SW 1271 (cell line): ENCODE measurements at regions not wholly inside any gene's neighbourhood (a gene's known extent, or its start where the extent isn't known, plus 50 kb on each side); places are given as distances from the start of the nearest gene placed in this dataset.

Experiments used
- DNase-seq, 2 experiments: peaks; one replicate each; lab custom pipeline; 2025; lab: John Stamatoyannopoulos, UW

DNA sequence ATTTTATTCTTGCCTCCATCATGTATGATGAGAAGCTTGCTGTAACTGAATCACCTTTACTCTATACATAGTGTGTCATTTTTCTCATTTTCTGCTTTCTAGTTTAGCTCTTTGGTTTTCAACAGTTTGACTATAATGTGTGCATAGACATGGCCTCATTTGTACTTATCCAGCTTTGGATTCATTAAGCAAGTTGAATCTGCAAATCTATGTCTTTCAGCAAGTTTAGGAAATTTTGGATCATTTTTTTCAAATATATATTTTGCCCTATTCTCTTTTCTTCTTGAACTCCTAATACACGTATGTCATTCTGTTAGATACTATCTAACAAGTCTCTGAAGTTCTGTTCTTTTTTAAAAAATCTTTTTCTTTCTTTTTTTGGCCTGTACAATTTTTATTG is 57.8 kb downstream of the PRLHR start:
- DNase-seq: no peak

DNA sequence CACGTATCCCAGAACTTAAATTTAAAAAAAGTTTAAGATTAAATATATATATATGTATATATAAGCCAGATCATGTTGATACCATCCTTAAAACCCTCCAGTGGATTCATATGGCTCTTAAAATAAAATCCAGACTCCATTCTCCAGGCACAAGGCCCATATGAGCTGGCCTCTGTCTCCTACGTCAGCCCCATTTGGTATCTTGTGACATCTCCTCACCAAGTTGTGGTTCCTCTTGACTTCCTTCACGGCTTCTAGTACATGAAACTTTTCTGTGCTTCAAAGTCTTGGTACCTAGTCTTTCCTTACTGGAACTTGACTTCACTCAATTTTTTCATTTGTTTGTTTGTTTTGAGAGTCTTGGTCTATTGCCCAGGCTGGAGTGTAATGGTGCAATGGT is 61.3 kb downstream of the PRLHR start:
- no peak for DNase-seq

DNA sequence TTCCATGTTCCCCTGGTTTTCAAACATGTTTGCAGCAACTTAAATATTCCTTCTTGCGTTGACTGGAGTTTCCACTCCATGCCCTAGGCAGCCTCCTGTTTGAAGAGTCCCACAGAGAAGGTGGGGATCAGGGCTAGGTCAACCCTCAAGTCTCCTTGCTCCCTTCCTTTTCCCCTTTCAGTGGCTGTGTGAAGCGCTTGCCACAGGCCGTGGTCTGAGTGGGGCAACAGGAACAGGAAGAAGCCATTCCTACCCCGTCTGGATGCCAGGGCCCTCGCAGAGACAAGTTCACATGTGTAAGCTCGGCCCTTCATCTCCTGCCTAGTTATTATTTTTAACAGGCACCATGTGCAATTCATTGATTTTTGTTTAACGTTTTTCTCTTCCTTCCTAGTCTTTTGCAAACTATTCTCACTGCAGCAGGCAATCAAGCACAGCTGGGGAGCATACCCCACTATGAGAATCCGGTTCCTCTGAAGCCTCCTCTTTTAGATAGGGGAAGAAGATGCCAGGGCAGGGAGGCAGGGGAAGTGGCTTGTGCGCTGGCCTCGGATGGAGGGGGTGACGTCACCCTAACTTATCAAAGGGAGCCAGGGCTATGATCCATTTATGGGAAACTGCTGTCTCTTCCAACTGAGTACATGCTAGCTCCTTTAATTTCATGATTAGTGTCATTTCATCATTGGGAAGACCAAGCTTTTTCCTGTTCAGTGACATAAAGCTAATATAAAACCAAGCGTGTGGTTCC is 64.2 kb downstream of the PRLHR start:
- no peak for DNase-seq

DNA sequence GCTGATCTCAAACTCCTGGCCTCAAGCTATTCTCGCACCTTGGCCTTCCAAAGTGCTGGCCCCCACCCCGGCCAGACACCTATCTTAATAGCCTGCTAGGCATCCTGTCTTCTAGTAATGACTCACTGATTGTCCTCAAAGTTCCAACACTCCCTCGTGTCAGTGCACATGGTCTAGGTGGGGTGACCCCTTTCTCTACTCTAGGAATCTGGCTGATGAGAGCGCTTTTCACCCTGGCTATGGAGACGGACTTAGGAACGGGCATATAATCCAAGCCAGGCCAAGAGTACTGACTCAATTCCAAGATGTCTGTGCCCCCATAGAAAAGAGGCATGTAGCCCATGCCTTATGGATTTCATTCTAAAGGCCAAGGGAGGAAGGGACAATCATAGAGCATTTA is 67.0 kb downstream of the PRLHR start:
- no peak for DNase-seq

DNA sequence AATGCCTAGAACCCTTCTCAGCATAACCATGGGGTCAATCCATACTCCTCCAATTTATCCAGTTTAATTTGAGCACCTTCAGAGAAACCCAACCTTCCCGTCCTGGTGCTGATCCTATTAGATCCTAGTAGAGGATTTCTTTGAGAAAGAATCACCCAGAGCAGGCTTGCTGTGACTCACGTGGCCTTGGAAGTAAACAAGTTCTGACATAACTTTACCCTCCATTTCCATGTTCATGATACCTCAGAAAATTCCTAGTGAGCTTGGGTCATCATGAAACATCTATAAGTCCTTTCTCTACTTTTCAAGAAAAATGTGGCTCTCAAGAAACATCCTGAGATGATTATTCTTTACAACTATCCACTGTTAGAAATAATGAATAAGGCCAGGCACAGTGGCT is 71.7 kb downstream of the PRLHR start:
- no peak for DNase-seq

DNA sequence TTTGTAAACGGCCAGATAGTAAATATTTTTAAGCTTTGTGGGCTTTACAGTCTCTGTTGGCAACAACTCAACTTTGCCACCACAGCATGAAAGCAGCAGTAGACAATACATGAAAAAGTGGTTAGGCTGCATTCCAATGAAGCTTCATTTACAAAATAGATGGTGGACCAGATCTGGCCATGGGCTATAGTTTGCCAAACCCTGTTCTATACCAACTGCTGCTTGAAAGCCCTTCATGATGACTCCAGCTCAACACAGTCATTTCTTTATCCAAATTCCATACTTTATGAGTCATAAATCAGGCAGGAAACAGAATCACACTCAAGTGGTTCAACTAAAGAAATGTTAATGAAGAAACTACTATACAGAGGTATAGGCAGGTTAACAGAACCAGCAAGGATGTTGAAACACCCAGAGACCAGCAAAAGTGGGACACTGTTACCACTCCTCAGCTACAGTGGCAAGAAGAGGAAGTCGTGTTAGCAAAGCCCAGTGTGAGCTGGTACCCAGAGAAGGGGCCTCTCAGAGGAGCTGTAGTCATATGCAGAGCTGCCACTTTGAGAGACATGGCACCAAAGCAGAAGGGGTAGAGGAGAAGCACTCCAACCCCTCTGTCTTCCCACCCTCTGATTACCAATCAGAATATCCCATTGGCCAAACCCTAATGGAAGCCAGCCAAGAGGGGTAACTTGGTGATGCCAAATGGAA is 72.5 kb downstream of the PRLHR start:
- DNase-seq: peak in 1 of 2 experiments; percentile 9

DNA sequence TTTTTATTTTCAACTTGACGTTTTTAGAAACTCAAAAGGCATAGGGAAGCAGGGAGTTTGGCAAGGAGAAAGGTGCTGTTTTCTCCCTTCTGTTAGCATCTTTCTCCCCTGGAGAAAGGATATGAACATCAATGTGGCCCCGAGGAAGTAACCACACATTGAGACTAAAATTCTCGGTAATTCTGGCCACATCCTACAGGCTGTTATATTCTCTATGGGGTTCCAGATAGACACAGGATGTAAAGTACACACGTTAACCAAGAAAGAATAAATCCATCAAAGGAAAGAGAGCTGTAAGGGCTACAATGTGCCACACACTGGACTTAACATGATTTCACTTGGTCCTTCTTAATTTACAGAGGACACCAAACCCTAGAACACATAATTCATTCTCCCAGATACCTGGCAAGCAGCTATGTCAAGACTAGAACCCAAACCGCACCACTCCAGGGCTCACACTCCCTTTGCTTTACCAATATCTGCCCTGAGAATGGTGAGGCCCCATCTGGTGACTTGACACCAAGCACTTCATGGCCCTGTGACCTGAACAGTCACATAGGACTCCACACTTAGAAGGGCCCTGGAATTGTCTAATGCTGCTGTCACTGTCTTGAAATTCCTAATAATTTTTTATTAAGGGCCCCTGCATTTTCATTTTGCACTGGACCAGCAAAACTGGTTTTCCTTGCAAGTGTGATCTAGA is 73.9 kb downstream of the PRLHR start:
- DNase-seq: no peak

DNA sequence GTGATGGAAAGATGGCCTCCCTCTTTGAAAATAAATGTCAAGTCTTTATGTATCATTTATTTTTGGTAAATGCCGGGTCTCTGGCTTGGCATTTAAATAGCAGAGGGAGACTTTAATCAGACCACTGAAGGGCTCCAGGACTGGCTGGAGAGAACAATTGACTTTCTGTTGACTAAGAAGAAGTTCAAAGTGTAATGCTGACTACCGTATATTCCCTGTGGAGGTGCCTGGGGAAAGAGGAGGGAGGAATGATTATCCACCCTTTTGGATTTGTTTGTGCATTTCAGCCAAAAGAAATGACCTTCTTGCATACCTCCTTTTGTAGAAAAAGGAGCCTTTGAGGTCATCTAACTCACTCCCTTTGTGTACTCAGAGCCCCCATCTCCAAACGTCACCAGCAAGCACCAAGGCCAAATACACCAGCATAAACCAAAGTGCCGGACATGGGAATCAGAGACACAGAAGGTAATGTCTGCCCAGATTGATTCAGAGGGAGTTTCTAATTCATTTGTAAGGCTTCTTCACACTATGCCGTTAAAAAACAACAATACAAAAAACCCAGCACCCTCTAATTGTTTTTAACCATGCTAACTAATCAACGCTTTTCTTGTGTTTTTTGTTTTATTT is 75.2 kb downstream of the PRLHR start:
- no peak for DNase-seq

DNA sequence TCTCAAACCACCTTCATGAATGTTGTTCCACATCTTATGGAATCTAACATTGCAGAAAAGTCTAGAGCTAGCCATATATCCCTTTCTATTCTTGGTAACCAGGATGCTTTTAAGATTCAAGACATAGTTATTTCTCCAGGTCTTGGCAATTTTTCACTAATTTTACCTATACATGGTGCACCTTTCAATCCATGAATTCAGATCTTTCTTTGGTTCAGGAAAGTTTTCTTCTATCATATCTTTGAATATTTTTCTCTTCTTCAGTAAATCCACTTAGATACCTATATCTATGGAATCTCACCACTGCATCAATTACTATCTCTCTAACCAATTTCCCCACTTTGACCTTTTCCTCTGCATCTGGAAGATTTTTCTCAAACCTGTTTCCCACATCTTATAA is 77.4 kb downstream of the PRLHR start:
- no peak for DNase-seq

DNA sequence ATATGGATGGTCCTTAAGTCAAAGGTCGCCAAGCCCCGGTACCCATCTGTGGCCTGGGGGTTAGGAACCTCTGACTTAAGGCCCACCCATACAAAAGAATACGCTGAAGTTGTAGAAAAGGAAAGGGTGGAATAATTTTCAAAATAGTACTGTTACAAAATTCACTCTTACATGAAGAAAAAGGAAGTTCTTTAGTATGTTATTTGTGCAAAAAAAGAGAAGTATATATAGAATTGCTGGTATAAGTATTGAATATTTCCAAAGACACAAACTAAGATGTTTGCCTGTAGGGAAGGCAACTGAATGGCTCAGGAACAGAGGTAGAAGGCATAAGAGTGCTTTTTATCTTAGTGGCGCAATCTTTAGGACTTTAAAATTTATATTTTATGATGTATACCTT is 78.7 kb downstream of the PRLHR start:
- no peak for DNase-seq

DNA sequence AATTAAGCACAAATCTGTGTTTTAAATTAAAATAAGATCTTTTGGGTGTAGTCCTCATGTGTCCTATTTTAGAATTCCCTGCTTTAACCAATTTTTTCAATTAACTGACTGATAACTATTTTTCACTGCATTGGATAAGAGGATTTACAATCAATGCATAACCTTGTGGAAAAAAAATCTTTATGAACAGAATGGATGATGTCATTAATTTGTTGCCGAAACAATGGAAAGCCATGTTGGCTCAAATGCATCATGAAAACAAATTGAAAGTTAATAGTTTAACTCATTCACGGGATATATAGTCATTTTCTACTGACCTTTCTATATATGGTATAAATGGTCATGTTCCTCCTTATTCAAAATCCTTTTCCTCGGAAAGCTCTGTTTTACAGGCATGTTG is 82.3 kb downstream of the PRLHR start:
- DNase-seq: no peak

DNA sequence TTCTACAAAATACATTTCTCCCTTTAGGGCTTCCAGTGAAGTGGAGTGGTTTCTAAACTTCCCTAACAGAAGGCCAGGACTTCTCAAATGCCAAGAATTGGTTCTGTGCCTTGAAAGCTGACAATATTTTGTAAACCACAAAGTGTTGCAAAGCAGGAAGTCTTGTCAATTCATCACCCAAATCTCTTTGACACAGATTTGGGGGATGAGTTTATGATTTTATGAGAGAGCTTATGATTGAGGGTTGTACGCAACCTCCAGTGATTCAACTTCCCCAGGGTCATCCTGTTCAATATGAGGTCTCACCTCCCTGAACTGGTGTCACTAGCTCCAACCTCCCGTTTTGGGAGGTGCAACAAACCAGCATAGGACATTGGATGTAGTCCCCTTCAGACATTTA is 83.7 kb downstream of the PRLHR start:
- DNase-seq: no peak

DNA sequence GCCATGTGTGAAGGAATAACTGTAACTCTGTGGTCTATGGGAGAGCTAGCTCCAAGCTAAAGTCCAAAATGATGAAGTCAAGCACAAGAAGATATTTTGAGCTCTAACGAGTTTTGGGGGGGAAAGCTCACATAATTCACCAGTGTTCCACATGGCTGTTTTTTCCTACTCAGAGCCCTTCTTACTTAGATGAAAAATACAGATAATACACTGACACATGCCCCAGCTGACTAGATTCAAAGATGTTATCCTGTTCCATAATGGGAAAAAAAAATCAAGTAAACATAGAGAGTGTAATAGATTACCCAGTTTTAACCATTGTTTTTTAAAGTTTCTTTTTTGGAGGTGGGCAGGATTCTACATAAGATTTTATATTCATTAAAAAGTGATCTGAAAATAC is 86.6 kb downstream of the PRLHR start:
- DNase-seq: no peak

DNA sequence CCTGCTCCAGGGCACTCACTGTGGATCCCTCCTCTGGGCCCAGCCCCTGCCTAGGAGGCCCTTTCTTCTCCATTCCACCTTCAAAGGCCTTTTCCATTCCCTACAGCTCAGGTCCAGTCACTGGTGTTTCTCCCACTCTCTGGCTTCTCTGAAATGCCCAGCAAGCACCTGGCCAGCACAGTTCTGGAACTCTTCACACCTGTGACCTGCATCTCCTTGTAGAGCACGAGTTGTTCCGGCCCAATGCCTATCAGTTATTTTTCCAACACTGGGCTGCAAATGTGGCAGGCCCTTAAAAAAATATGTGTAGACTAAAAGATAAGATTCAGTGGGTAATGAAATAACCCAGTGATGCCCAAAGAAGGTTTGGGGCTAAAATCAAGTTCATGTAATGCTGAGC is 87.1 kb downstream of the PRLHR start:
- no peak for DNase-seq

DNA sequence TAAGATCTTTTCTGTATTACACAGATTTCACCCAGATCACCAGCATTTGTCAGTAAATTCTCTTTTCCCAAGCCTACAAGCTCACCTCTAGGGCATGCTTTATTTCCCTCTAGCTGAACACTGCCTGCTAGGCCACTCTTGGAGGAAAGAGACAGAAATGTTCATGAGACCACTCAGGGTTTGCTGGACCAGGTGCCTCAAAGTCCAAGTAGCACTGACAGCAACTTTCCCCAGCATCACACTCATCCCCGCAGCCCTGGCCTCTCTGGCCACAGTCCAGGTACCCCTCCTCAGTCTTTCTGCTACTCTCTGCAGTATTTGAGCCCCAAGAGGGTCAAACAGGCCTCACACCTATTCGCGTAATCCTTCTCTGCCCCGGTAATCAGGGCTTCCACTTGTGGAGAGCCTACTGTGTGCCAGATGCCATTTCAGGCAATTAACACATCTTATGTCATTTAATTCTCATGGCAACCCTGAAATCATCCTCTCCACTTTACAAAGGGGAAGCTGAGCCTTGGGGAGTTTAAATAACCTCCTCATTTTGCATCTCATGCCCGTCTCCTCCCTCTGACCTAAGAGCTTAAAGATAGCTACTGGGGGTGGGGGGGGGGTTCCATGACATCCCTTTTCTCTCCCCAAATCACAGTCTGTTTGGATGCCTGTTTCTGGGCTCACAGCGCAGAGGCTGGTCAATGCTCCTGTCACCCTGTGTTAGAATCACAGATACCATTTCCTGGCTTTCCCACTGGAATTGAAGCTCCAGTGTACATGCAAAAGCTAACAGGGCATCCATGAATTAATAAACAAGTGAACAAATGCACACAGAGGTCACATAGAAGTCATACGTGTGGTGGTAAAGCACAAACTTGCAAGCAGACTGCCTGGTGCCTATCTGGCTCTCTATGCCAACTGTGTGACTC is 88.5 kb downstream of the PRLHR start:
- DNase-seq: no peak

DNA sequence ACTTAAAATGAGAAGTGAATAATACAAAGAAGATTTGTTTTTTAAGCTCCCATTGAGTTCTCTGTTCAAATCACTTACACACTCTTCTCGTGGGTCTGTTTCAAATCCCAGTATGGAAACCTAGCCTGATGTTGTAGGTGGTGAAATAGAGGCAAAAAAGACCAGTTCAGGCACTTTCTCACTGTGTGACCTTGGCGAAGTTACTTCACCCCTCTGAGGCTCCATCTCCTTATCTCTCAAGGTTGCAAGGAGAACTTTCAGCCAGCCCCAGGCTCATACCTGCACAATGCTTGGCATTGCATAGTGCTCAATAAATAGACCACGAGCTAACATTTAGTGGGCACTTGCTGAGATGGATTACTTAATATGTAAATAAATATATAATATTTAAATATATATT is 90.1 kb downstream of the PRLHR start:
- DNase-seq: no peak

DNA sequence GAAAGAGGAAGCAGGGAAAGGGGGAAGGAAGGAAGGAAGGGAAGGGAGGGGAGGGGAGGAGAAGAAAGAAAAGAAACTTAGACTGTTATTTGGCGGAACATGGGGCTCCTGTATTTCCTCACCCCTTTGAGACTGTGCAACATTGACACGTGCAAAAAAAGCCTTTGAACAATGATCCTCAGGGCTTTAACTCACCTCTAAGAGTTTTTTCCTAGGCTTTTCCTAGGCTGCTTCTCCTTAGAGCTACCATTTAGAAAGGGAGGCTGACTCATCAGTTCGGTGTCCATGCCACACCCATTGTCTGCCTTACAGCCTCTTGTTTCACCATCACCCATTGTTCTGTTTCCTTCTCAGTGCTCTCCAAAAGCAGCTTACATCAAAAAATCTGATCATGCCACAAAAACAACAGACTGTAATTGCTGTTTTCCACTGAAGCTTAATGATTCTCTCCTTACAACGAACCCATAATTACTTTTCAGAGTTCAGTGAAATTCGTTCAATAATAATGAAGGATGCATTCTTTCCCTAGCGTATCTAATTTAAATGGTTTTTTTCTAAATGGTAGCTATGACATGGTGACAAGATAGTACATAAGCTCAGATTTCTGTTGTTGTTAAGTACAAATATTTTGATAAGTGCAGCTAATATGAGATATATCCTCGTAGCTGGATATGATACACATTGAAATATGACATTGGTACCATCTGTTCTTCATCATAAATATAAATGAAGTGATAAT is 90.8 kb downstream of the PRLHR start:
- DNase-seq: peak in 1 of 2 experiments; percentile 73

DNA sequence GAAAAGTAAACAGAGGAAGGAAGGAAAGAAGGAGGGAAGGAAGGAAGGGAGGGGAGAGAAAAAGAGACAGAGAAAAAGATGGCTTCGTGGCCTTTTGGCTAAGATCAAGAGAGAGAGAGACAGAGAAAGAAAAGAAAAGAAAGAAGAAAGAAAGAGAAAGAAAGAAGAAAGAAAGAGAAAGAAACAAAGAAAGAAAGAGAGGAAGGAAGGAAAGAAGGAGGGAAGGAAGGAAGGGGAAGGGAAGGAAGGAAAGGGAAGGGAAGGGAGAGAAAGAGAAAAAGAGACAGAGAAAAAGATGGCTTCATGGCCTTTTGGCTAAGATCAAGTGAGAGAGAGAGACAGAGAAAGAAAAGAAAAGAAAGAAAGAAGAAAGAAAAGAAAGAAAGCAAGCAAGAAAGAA is 91.4 kb downstream of the PRLHR start:
- no peak for DNase-seq

DNA sequence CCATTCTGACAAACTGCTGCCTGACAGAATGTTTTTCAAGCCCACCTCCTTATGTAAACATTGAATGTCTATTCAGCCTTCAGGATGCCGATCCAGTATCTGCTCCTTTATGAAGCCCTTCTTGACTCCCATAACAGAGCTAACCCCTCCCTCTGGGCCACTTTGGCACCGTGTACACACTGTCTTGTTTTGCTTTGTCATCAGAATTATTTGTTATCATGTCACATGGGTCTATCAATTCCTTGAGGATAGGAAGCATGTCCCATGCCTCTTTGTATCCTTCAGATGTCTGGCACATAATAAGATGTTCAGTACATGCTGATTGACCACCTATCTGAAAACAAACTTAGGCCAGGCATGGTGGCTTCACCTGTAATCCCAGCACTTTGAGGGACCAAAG is 92.3 kb downstream of the PRLHR start:
- no peak for DNase-seq

DNA sequence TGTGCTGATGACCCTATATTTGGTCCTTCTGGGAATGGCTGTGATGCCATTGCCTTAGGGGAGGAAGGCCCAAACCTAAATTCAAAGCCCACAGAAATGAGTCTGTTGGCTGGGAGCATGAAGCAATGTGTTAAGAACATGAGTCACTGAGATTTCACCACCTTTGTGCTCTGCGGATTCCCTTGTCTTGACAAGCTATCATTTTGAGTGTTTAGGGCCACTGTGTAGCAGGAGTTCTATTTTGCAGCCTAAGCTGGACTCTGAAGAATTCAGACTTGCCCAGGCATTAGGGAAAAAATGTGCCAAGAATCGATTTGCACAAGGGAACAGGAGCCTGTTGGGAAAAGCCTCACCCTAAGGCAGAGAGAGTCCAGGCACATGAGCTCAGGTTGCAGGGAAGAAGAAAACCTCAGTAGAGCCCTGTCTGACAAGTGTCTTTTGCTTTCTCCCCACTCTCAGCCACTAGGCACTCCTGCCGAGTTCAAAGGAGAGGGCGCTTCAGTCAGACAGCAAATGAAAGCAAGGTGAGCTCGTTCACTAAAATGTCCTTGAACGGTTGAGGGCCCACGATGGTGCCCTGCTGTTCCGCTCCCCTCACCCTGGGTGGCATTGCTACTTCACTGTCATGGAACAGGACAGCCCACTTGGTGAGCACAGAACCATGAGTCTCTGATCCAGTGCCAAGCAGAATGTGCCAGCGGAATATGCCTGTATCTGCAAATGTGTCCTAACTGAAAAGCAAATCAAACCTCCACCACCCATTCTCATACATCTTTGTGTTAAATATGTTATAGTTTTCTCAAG is 93.6 kb downstream of the PRLHR start:
- DNase-seq: no peak
